Prostate gland (tissue), 2 donors: ENCODE measurements at regions not wholly inside any gene's neighbourhood (a gene's known extent, or its start where the extent isn't known, plus 50 kb on each side); places are given as distances from the start of the nearest gene placed in this dataset.

Source experiments
- POLR2A ChIP-seq: fragments of 450-650 bp; IDR thresholded peaks from one replicate; pipeline ENCODE4 v1.6.1; 2016; ENCODE audit warnings: antibody characterized with exemption, mild to moderate bottlenecking
- TF ChIP-seq, protein P1 (sequence below), 4 experiments: fragments of 200-600 bp in 2 of 4; fragments of 450-650 bp in 2 of 4; sonication (generic) in 2 of 4; IDR thresholded peaks; 1 replicate in 3 of 4; 2 replicates in 1 of 4; pipeline ENCODE4 v1.5.1; 2016 to 2019; ENCODE audit warnings: antibody characterized with exemption in 4 of 4, mild to moderate bottlenecking in 2 of 4, moderate library complexity in 2 of 4

GRCh38 chr2:18889565-18890332 is 300.4 kb upstream of the NT5C1B start:
- TF ChIP-seq, protein P1, sequence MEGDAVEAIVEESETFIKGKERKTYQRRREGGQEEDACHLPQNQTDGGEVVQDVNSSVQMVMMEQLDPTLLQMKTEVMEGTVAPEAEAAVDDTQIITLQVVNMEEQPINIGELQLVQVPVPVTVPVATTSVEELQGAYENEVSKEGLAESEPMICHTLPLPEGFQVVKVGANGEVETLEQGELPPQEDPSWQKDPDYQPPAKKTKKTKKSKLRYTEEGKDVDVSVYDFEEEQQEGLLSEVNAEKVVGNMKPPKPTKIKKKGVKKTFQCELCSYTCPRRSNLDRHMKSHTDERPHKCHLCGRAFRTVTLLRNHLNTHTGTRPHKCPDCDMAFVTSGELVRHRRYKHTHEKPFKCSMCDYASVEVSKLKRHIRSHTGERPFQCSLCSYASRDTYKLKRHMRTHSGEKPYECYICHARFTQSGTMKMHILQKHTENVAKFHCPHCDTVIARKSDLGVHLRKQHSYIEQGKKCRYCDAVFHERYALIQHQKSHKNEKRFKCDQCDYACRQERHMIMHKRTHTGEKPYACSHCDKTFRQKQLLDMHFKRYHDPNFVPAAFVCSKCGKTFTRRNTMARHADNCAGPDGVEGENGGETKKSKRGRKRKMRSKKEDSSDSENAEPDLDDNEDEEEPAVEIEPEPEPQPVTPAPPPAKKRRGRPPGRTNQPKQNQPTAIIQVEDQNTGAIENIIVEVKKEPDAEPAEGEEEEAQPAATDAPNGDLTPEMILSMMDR (IDR thresholded peaks at IDR 0.05), result no peak
- TF ChIP-seq POLR2A, result no peak
